Activated T-helper 1 cell treated with anti-CD3 and anti-CD28 coated beads, Interleukin-12 subunit alpha, Interleukin-12 subunit beta, Interleukin-2, Interleukin-4 antibody, amounts not matched to agents 30 ng/mL and 10 ng/mL and 1 ng/mL, durations not matched to agents 14 hours and 24 hours and 36 hours (primary cell): ENCODE measurements at regions not wholly inside any gene's neighbourhood (a gene's known extent, or its start where the extent isn't known, plus 50 kb on each side); places are given as distances from the start of the nearest gene placed in this dataset.

Source experiments
- DNase-seq: peaks from one replicate; pipeline ENCODE4 v3.0.0; 2021; ENCODE audit warnings: low spot score
- H3K27ac Mint-ChIP-seq: one replicate; pipeline ENCODE4 v1.8.0; 2021; ENCODE audit warnings: mild to moderate bottlenecking, mixed read lengths
- H3K27me3 Mint-ChIP-seq: one replicate; pipeline ENCODE4 v1.8.0; 2022; ENCODE audit warnings: mild to moderate bottlenecking, moderate library complexity, mixed read lengths; ENCODE audit not compliant: insufficient read depth
- H3K36me3 Mint-ChIP-seq: one replicate; pipeline ENCODE4 v1.8.0; 2021; ENCODE audit warnings: low read depth, mixed read lengths
- H3K4me1 Mint-ChIP-seq: one replicate; pipeline ENCODE4 v1.8.0; 2021; ENCODE audit warnings: low read depth, mixed read lengths
- H3K4me3 Mint-ChIP-seq: one replicate; pipeline ENCODE4 v1.8.0; 2021; ENCODE audit warnings: mild to moderate bottlenecking, moderate library complexity, mixed read lengths
- H3K9me3 Mint-ChIP-seq: one replicate; pipeline ENCODE4 v1.8.0; 2021; ENCODE audit warnings: mixed read lengths
- intact Hi-C: fragments of 100-400 bp; cut with micrococcal nuclease; formaldehyde crosslinking; loops from one replicate; pipeline ENCODE4 v1.15.1; 2024

GRCh38 chr6:126939784-126940183 is 178.7 kb upstream of the RSPO3 start:
- no peaks in the 10 kb centered on the region for H3K36me3 Mint-ChIP-seq
- H3K4me3 Mint-ChIP-seq: no peak overlapping the region
- intact Hi-C loops: no loop called here
- H3K9me3 Mint-ChIP-seq: no peaks in the 10 kb centered on the region
- H3K4me1 Mint-ChIP-seq: no peaks in the 10 kb centered on the region
- H3K27ac Mint-ChIP-seq: no peak overlapping the region
- no peak for DNase-seq
- H3K27me3 Mint-ChIP-seq: peaks cover 2% of the 10 kb centered on the region

DNA sequence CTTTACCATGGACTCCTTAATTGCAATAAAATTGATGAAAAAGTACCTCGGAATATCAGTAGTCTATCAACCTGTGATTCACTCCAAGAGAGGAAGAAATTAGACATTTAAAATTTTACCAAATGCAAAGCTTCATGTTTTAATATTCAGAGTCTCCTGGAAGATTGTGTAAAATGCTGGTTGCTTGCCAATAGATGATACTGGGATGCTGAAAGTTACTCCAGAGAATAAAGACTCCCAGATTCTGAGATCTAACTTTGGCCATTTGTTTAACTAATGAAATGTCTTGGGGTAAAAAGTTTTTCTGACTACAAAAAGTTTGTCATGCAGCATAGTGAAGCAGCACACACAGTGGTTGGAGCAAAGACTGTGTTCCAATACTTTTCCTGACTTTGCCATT is 176.7 kb upstream of the RSPO3 start:
- no peaks in the 10 kb centered on the region for H3K36me3 Mint-ChIP-seq
- H3K9me3 Mint-ChIP-seq: no peaks in the 10 kb centered on the region
- no peak for DNase-seq
- H3K4me3 Mint-ChIP-seq: no peak overlapping the region
- intact Hi-C loops: no loop called here
- no peaks in the 10 kb centered on the region for H3K4me1 Mint-ChIP-seq
- H3K27ac Mint-ChIP-seq: no peak overlapping the region
- peaks cover 2% of the 10 kb centered on the region for H3K27me3 Mint-ChIP-seq

GRCh38 chr6:126944512-126944911 is 174.0 kb upstream of the RSPO3 start:
- no peaks in the 10 kb centered on the region for H3K9me3 Mint-ChIP-seq
- intact Hi-C loops: no loop called here
- no peak for DNase-seq

GRCh38 chr6:126945150-126945685 is 173.3 kb upstream of the RSPO3 start:
- H3K9me3 Mint-ChIP-seq: no peaks in the 10 kb centered on the region
- no peak overlapping the region for H3K27ac Mint-ChIP-seq
- intact Hi-C loops: no loop called here
- H3K4me1 Mint-ChIP-seq: no peaks in the 10 kb centered on the region
- no peak overlapping the region for H3K4me3 Mint-ChIP-seq
- DNase-seq: no peak
- no peaks in the 10 kb centered on the region for H3K36me3 Mint-ChIP-seq
- H3K27me3 Mint-ChIP-seq: no peaks in the 10 kb centered on the region

More at GRCh38 chr6:126944512-126944911, 174.0 kb upstream of the RSPO3 start:
- Mint-ChIP-seq H3K27ac (no peak overlapping the region), H3K36me3 (no peaks in the 10 kb centered on the region), H3K27me3 (no peaks in the 10 kb centered on the region), H3K4me1 (no peaks in the 10 kb centered on the region), H3K4me3 (no peak overlapping the region)

DNA sequence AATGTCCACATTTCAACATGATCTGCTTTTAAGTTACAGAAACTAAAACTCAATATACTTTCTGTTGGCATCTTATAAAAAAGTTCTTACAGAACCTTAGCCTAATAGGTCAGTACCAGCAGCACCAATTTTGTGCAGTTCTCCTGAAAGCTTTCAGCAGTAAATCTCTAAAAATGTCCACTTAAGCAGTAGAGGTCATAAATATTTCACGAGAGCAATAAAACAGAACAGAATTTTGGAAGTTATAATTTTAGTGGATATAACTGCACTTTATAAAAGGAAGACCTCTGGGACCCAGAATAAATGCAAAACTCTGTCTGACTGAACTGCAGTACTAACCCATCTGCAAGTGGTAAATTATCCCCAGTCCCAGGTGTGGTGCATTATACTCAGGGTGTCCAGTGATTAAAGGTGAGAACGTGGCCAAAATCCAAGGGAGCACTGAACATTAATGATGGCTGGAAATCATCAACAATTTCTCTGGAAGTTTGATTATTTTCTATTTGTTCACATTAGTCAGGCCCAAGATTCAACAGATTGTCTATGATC is 172.6 kb upstream of the RSPO3 start:
- H3K36me3 Mint-ChIP-seq: no peaks in the 10 kb centered on the region
- intact Hi-C loops: no loop called here
- no peak for DNase-seq
- no peak overlapping the region for H3K27ac Mint-ChIP-seq
- no peaks in the 10 kb centered on the region for H3K27me3 Mint-ChIP-seq
- H3K9me3 Mint-ChIP-seq: no peaks in the 10 kb centered on the region
- H3K4me1 Mint-ChIP-seq: no peaks in the 10 kb centered on the region
- no peak overlapping the region for H3K4me3 Mint-ChIP-seq

DNA sequence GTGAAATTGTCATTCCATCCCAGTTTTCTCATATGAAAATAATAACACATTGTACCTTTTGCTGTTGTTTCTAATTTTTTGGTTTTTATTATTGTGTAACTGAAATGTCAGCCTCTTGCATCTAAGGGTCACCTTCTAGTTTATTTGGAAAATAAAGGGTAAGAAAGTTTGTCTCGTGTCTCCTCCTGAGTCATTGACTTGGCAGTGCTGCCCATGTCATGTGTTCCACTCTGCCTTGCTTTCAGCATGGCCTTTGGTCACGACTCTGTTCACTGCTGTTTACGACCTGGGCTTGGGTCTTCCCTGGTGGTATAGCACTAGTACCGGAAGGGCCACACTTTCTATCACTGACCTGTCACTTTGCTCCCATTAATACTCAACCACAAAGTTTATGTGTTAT is 171.4 kb upstream of the RSPO3 start:
- Mint-ChIP-seq H3K4me3 (no peak overlapping the region), H3K36me3 (no peaks in the 10 kb centered on the region), H3K9me3 (no peaks in the 10 kb centered on the region), H3K27ac (no peak overlapping the region), H3K4me1 (no peaks in the 10 kb centered on the region), H3K27me3 (no peaks in the 10 kb centered on the region)
- intact Hi-C loops: no loop called here
- no peak for DNase-seq

DNA sequence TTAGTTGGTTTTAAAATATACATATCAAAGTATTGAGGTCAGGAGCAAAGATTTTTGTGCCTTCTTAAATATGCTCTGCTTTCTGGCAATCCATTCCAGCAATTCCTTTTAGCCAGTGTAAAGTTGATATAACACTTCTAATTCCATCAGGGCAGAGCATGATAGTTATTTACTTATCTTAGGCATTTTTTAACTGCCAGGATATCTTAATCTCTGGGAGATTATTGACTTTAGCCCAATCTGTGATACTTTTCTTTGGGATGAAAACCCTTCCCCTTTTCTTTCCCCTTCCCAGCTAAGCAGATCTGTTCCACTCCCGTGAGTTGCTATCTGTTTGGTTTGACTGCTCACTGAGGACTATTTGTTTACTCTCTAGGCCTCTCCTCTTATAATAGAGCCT is 168.7 kb upstream of the RSPO3 start:
- Mint-ChIP-seq H3K27ac (no peak overlapping the region), H3K4me1 (no peaks in the 10 kb centered on the region), H3K9me3 (no peaks in the 10 kb centered on the region), H3K27me3 (no peaks in the 10 kb centered on the region), H3K36me3 (no peaks in the 10 kb centered on the region), H3K4me3 (no peak overlapping the region)
- intact Hi-C loops: no loop called here
- no peak for DNase-seq

DNA sequence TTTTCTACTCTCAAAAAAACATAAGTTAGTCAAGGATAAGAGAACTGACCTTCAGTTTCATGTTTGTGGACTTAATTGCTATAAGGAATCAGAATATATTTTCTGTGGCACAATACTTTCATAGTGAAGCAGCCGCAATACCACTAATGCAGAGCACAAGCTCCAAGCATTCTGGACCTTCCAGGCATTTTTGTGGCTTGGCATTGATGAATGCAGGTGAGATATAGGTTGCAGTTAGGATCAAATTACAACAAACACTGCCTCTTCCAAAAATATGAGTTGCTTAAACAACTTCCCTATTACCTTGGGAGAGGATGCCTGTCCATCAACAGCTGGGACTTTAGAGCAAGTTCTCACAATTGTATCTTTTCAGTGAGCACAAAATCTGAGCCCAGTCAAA is 162.8 kb upstream of the RSPO3 start:
- Mint-ChIP-seq H3K27me3 (no peaks in the 10 kb centered on the region), H3K36me3 (no peaks in the 10 kb centered on the region), H3K9me3 (no peaks in the 10 kb centered on the region)

GRCh38 chr6:126957721-126958120 is 160.8 kb upstream of the RSPO3 start:
- Mint-ChIP-seq H3K27ac (no peak overlapping the region), H3K4me1 (no peaks in the 10 kb centered on the region), H3K27me3 (no peaks in the 10 kb centered on the region), H3K4me3 (no peak overlapping the region), H3K9me3 (no peaks in the 10 kb centered on the region), H3K36me3 (no peaks in the 10 kb centered on the region)
- intact Hi-C loops: no loop called here
- DNase-seq: no peak

More for the DNA sequence above, 162.8 kb upstream of the RSPO3 start:
- no peak overlapping the region for H3K27ac Mint-ChIP-seq
- intact Hi-C loops: no loop called here
- no peak for DNase-seq
- no peak overlapping the region for H3K4me3 Mint-ChIP-seq
- H3K4me1 Mint-ChIP-seq: no peaks in the 10 kb centered on the region

DNA sequence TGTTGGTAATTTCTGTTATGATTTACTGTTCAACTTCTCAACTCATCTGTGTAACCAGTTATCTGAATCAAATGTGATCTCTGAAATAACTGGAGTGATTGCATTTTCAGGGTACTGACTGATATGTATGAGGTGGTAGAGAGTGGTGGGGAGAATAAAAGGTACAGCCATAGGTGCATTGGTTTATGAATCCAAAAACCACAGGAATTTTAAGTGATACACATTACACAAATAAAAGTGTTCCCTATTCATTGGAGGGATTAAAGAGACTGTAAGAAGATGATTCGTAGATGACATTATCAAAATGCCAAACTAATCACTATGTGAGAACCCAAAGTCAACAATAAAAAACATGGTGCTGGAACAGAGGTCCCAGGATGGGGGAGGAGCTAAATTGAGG is 158.7 kb upstream of the RSPO3 start:
- H3K27me3 Mint-ChIP-seq: no peaks in the 10 kb centered on the region
- intact Hi-C loops: no loop called here
- H3K27ac Mint-ChIP-seq: no peak overlapping the region
- DNase-seq: no peak
- no peaks in the 10 kb centered on the region for H3K36me3 Mint-ChIP-seq
- no peaks in the 10 kb centered on the region for H3K4me1 Mint-ChIP-seq
- H3K9me3 Mint-ChIP-seq: no peaks in the 10 kb centered on the region
- no peak overlapping the region for H3K4me3 Mint-ChIP-seq

DNA sequence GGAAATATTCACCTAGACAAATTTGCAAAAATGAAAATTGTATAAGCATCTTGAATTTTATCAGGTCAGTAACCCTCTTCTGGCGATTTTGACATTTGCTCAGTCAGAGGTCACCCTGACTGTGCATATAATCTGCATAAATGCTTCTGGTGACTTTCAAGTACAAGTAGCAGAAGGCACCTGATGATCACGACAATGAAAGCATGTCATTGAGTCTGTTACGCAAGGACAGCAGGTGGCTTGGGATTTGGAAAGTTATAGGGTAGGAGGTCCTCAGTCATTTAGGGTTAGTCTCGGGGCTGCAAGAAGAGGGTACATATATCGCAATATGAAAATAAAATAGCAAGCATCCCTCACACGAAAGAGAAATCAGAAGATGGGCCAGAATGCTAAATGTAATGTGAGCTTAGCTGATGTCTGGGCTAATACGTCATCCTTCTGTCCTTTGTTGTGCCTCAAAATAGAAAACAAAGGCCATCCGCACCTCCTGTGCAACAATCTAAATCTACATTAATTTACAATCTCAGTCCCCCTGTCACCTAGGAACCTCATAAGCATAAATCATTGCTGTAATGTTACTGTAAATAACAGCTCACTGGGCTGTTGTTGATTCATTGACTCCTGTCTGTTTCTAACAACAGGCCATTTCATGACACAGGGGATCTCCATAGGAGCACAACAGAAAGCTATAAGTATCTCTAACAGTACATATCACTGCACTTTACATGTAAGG is 155.2 kb upstream of the RSPO3 start:
- Mint-ChIP-seq H3K27ac (no peak overlapping the region), H3K9me3 (no peaks in the 10 kb centered on the region), H3K4me3 (no peak overlapping the region), H3K4me1 (no peaks in the 10 kb centered on the region), H3K27me3 (no peaks in the 10 kb centered on the region), H3K36me3 (no peaks in the 10 kb centered on the region)
- intact Hi-C loops: no loop called here
- no peak for DNase-seq

DNA sequence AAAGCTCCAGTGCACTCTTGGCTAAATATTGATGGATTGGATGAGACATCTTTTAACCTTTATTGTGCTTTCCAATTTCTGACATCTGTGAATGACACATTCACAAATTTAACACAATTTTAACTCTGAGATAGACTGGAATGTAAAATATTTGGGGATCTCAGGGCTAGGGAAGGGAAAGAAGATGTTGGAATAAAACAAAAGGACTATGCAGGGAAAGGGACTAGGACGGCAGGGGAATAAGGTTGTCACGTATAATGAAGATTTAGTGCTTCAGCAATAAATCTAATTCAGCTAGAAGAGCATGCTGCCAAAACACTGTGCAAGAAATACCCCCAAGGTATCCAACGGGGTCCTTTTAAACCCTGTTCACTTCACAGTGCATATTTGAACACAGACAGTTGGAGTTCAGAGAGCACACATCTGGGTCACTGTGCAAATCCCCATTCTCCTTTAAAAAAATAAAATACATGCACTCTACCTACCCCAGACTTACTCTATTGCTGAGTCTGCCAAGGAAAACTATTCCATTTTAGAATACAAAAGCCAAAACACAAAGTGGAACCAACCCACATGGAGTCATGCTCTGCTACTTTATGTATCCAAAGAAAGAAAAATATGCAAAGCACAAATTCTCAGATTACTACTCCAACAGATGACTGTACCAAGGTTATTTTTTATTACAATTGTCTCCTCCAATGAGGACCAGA is 151.0 kb upstream of the RSPO3 start:
- Mint-ChIP-seq H3K27ac (no peak overlapping the region), H3K27me3 (no peaks in the 10 kb centered on the region), H3K4me3 (no peak overlapping the region), H3K4me1 (no peaks in the 10 kb centered on the region), H3K9me3 (no peaks in the 10 kb centered on the region), H3K36me3 (no peaks in the 10 kb centered on the region)
- intact Hi-C loops: no loop called here
- DNase-seq: no peak

DNA sequence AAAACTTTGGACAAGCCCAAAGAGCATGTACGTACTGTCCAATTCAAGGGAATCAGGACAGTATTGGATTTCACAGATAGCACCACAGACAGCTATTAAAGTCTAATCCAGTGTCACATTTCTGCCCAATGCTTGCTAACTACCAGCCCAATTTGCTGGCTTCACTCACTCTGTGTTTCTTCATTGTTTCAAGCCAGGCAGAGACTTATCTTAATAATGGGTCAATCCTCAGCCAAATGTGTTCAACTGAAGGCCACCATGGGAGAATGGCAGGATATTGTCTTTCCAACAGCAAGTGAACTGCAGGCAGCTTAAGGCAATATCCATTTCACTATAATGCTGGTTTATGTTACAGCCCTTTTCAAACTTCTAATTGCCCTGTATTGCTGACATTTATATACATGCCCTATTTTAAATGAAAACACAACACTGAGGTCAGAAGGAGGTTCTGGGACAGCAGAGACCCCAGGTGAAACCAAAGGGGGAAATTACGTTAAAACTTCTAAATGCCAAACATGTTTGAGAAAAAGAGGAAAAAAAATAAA is 142.1 kb upstream of the RSPO3 start:
- Mint-ChIP-seq H3K4me1 (no peaks in the 10 kb centered on the region), H3K27ac (no peak overlapping the region), H3K27me3 (no peaks in the 10 kb centered on the region), H3K4me3 (no peak overlapping the region), H3K36me3 (no peaks in the 10 kb centered on the region), H3K9me3 (no peaks in the 10 kb centered on the region)
- intact Hi-C loops: no loop called here
- DNase-seq: no peak
